GM18873 (cell line): ENCODE measurements at regions not wholly inside any gene's neighbourhood (a gene's known extent, or its start where the extent isn't known, plus 50 kb on each side); places are given as distances from the start of the nearest gene placed in this dataset.
"Not testable (repeated sequence)": the region's sequence is repeated elsewhere in the genome, so short reads cannot be mapped to it uniquely, and the experiment has no call there.

Source experiments
- ATAC-seq: cut with Tn5 transposase; IDR thresholded peaks from one replicate; pipeline ENCODE4 v1.9.1; 2021; ENCODE audit warnings: mild to moderate bottlenecking, moderate library complexity, moderate number of reproducible peaks; ENCODE audit not compliant: unreplicated experiment, low FRiP score

DNA sequence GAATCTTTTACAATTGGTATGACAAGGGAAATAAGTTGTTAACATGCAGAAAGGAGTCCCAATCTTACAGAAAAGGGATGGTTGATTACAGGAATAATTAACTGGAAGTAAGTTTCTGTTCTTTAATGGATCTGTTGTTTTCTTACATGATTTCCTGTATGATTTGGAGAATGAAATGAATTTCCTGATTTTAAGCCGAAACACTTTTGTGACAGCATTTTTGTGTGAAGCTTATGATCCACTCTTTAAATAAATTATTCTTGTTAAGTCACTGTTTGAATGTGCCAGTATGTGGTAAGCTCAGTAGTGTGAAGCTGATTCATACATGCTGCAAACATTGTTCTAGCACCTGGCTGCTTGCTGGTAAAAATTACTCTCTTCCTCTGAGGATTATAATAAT lies 516.2 kb downstream of the DCDC2C start:
- ATAC-seq = no peak

GRCh38 chr2:4221434-4221833 lies 518.1 kb downstream of the DCDC2C start:
- no peak for ATAC-seq

GRCh38 chr2:4221845-4222244 lies 518.5 kb downstream of the DCDC2C start:
- ATAC-seq = no peak

DNA sequence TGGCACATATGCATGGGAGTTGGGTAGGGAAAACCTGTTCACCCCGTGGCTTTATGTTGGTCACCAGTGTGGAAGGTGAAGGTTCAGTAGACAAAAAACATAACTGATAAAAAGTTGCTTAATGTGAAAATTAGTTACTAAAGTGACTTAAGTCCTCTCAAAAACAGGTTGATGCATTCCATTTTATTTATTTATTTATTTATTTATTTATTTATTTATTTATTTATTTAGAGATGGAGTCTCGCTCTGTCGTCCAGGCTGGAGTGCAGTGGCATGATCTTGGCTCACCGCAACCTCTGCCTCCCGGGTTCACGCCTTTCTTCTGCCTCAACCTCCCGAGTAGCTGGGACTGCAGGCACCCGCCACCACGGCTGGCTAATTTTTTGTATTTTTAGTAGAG lies 541.0 kb downstream of the DCDC2C start:
- ATAC-seq = not testable (repeated sequence)

DNA sequence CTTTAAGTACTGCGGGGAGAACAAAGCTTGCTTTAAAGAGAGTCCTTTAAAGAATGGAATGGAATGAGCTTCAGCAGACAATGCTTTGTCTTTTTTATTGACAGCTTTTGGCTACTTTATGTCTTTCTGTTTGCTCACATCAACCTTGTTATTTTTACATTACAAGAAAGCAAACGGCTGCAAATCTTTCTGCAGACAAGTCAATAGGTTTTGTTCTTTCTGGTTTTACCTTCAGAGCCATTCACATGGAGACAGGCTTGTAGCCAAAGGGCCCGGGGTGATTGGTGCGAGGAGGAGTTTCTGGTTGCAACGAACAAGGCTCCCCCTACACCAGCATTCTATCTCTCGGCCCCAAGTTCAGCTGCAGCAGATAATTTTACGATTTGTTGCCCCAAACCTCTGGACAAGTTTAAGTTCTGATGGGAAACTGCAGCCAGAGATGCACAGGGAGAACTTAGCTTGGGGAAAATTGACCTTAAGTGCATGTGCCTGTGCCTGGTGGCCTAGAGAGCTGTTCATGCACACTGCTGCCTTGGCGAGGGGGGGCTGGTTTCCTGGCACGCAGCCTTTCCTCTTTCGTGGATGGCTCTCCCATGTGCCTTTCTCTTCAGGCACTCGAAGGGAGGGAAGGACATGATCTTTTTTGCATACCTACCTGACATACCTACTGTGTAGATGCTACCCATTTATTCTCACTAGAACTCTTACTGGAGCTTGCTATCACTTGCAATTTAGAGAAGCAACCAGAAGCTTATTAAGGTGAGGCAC lies 543.2 kb downstream of the DCDC2C start:
- no peak for ATAC-seq

DNA sequence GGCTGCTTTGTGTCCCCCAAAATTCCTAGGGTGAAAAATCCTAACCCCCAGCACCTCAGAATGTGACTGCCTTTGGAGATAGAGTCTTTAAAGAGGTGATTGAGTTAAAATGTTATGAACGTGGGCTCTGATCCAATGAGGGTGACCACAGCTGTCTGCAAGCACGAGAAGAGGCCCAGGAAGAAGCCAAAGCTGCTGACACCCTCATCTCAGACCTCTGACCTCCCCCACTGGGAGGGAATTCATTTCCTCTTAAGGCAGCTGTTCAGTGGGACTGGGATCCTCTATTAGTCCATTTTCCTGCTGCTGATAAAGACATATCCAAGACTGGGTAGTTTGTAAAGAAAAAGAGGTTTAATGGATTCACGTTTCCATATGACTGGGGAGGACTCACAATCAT lies 544.4 kb downstream of the DCDC2C start:
- ATAC-seq = no peak

GRCh38 chr2:4255491-4255890 lies 552.1 kb downstream of the DCDC2C start:
- ATAC-seq = no peak

DNA sequence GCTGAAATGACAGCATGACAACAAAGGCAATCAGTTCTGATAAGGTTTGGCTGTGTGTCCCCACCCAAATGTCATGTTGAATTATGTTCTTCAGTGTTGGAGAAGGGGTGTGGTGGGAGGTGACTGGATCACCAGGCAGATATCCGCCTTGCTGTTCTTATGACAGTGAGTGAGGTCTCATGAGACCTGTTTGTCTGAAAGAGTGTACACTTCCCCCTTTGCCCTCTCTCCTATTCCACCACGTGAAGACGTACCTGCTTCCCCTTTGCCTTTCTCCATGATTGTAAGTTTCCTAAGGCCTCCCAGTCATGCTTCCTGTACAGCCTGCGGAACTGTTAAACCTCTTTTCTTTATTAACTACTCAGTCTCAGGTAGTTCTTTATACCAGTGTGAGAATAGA lies 553.0 kb downstream of the DCDC2C start:
- no peak for ATAC-seq

GRCh38 chr2:4258563-4258962 lies 555.2 kb downstream of the DCDC2C start:
- no peak for ATAC-seq

DNA sequence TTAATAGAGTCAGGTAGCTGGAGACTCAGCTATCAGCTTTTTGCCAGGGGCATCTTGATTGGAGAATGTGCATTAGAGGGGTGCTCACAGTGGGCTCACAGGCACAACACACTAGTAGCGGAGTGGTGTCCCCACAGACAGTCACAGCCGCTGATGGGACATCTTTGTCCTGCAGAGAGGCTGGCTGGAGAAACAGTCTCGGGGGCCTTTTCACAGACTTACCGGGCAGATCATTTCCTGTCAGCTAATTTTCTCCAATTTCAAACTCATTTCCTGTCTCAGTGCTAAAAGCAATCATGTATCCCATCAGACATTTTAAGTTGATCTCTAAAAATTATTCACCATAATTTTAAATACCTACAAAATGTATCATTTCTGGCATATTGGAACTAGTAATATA lies 562.6 kb downstream of the DCDC2C start:
- ATAC-seq = no peak

DNA sequence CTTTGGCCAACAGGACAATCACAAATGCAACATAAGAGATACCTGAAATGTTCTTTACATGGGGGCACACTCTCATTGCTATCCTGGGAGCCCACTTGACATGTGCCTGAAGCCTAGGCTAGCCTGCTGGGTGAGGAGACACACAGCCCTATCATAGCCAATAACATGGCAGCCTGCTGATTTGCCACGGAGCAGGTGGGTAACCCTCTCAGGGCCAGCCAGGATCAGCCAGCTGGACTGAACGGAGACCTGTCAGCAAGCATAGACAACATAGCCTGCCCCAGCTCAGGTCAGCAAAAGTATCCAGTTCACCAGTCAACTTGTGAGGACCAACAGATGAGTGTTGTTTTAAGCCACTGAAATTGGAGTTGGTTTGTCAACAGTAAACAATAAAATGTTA lies 566.5 kb downstream of the DCDC2C start:
- no peak for ATAC-seq

GRCh38 chr2:4272261-4272858 lies 569.0 kb downstream of the DCDC2C start:
- ATAC-seq = no peak

- no peak for ATAC-seq
Measured at GRCh38 chr2:4278392-4278791, 575.0 kb downstream of the DCDC2C start.

- ATAC-seq = no peak
Measured at GRCh38 chr2:4279431-4279830, 576.1 kb downstream of the DCDC2C start.

GRCh38 chr2:4291430-4291829 lies 588.1 kb downstream of the DCDC2C start:
- no peak for ATAC-seq

DNA sequence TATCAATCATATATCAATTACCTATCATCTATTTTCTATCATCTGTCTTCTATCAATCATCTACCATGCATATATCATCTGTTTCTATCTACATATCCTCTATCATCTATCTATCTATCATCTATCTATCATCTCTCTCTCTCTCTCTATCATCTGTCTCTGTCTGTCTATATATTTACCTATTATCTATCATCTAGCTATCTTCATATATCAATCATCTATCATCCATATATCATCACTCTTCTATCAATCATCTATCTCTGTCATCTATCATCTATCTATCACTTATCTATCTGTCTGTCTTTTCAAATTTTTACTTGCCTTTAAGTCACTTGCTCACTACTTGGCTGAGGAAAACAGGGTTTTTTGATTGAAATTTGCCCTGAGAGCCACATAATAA lies 592.3 kb downstream of the DCDC2C start:
- no peak for ATAC-seq

DNA sequence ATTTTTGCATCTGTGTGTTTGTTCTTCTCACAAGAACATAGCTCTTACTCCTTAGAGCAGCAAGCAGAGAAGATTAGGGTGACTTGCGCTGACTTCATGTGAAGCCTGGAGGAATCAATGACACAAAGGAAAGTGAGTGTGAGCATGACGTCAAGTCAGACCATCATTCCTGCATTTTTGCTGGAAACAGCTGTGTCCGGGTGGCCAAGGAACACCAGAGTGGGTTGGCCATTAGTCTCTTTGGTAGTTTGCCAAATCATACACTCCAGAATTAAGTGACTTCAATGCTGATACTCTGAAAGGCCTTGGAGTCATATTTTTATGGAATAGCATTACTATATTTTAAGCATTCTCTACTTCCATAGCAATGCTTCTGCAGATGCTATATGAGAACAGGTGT lies 597.2 kb downstream of the DCDC2C start:
- no peak for ATAC-seq

DNA sequence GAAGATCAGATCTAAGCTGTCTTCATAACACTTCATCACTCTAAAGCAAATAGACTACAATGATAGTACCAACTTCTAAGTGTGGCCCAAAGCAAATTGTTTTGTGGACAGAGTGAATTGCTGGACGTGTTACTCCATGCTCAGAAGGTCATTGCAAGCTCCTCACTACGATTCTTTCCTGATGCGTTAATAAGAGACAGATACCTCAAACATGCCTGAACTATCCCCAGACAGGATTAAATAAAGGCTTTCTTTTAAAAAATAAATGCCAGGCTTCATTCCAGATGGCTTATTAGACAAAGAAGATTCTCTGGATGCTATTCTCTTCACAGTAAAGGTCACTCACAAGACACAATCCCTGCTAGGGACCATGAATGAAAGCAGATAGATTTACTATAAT lies 621.2 kb downstream of the DCDC2C start:
- no peak for ATAC-seq

DNA sequence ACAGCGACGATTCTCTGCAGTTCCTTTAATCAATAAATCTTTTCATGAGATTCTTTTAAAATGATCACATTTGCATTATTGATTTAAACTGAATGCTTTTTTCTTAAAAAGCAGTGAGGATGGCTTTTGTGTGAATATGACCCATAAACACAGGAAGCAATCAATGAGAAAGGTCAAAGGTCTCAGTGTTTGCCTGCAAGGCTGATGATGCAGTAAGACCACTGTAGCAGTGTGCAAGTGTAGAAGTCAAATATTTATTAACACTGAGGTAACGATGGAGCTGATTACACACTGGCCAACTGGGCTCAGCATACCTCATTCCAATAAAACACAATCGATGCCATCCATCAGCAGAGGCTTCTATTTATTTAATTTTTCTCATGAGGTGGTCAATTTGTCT lies 633.5 kb downstream of the DCDC2C start:
- ATAC-seq = no peak

GRCh38 chr2:4338345-4338744 lies 635.0 kb downstream of the DCDC2C start:
- no peak for ATAC-seq

DNA sequence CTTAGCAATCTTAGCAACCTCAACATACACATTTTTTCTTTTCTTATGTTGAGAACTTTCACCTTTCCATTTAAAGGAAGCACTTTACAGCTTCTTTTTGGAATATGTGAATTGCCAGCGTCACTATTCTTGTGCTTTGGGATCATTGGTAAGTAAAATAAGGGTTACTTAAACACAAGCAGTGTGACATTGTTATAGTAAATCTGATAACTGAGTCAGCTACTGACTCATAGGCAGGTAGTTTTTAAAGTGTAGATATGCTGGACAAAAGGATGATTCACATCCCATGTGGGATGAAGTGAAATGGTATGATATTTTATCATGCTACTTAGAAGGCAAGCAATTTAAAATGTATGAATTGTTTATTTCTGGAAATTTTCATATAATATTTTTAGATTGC lies 637.2 kb downstream of the DCDC2C start:
- ATAC-seq = no peak

GRCh38 chr2:4346628-4347027 lies 643.3 kb downstream of the DCDC2C start:
- ATAC-seq = no peak
